AG09309 (cell line): ENCODE measurements at regions not wholly inside any gene's neighbourhood (a gene's known extent, or its start where the extent isn't known, plus 50 kb on each side); places are given as distances from the start of the nearest gene placed in this dataset.
A peak's percentile ranks its signal among the peaks of the same experiment; 100 is the strongest.
"Not testable (repeated sequence)": the region's sequence is repeated elsewhere in the genome, so short reads cannot be mapped to it uniquely, and the experiment has no call there.

Experiments used
- DNase-seq: peaks from one replicate; pipeline ENCODE4 v3.0.0-alpha.2; 2010; ENCODE audit warnings: low read depth
- H3K4me3 ChIP-seq: 2 replicates; pipeline ENCODE4 v1.5.1; 2011; ENCODE audit warnings: mild to moderate bottlenecking, low read depth, low read length, moderate library complexity; ENCODE audit not compliant: control insufficient read depth
- CTCF ChIP-seq: IDR thresholded peaks from 2 replicates; pipeline ENCODE4 v1.5.1; 2011; ENCODE audit warnings: mild to moderate bottlenecking, low read depth, low read length, inconsistent platforms; ENCODE audit not compliant: insufficient read depth, control insufficient read depth; ENCODE audit errors: missing control alignments

- no peak for TF ChIP-seq CTCF
- no peak for DNase-seq
- no peak overlapping the region for H3K4me3 ChIP-seq
Observed at GRCh38 chr12:60235261-60235660, 639.4 kb downstream of the SLC16A7 start.

- DNase-seq, result not testable (repeated sequence)
Observed at GRCh38 chr12:60236416-60236815, 640.6 kb downstream of the SLC16A7 start.

GRCh38 chr12:60240891-60241290, 645.1 kb downstream of the SLC16A7 start:
- H3K4me3 ChIP-seq, result no peak overlapping the region
- DNase-seq, result no peak
- no peak for TF ChIP-seq CTCF

More at GRCh38 chr12:60236416-60236815, 640.6 kb downstream of the SLC16A7 start:
- H3K4me3 ChIP-seq, result not testable (repeated sequence)

- DNase-seq, result no peak
- no peak overlapping the region for H3K4me3 ChIP-seq
- no peak for TF ChIP-seq CTCF
Observed at GRCh38 chr12:60251091-60251490, 655.3 kb downstream of the SLC16A7 start.

- H3K4me3 ChIP-seq, result no peak overlapping the region
- no peak for TF ChIP-seq CTCF
- DNase-seq, result no peak
Observed at GRCh38 chr12:60252359-60253096, 656.7 kb downstream of the SLC16A7 start.

- no peak for DNase-seq
- no peak for TF ChIP-seq CTCF
- no peak overlapping the region for H3K4me3 ChIP-seq
Observed at GRCh38 chr12:60255044-60255443, 659.2 kb downstream of the SLC16A7 start.

- TF ChIP-seq CTCF, result peak; percentile 43
Observed at GRCh38 chr12:60257063-60257462, 661.2 kb downstream of the SLC16A7 start.

More at GRCh38 chr12:60257063-60257462, 661.2 kb downstream of the SLC16A7 start:
- H3K4me3 ChIP-seq, result no peak overlapping the region
- DNase-seq, result peak; percentile 41
